ENCODE measurements at regions not wholly inside any gene's neighbourhood (a gene's known extent, or its start where the extent isn't known, plus 50 kb on each side); places are given as distances from the start of the nearest gene placed in this dataset.

GRCh38 chrX:16240968-16241367, 73.7 kb downstream of the MAGEB17 start:
- Histone ChIP-seq H3K27me3 (ENCODE audit: control insufficient read depth, insufficient read depth, low read length) (no peaks in the 10 kb centered on the region), H3K36me3 (ENCODE audit: control insufficient read depth, insufficient read depth, low read length) (no peaks in the 10 kb centered on the region), H3K4me1 (ENCODE audit: control insufficient read depth, insufficient read depth, low read length) (no peaks in the 10 kb centered on the region), H3K4me3 (ENCODE audit: low read length) (no peak overlapping the region), H3K9me3 (ENCODE audit: control insufficient read depth, insufficient read depth, low read length) (no peaks in the 10 kb centered on the region), H3K27ac (ENCODE audit: low read length) (no peak overlapping the region)
- H3K9me3 Mint-ChIP-seq, result no peaks in the 10 kb centered on the region
- DNase-seq (no peak), ATAC-seq (no peak)
- H3K4me3 Mint-ChIP-seq, result no peak overlapping the region
- no peaks in the 10 kb centered on the region for H3K36me3 Mint-ChIP-seq
- TF ChIP-seq CTCF (IDR thresholded peaks at IDR 0.05), result no peak
- H3K27ac Mint-ChIP-seq, result no peak overlapping the region
- peaks cover 0 to 14% of the 10 kb centered on the region in 2 donors for H3K27me3 Mint-ChIP-seq (ENCODE audit: low read depth in 2 of 2)
- no peaks in the 10 kb centered on the region for H3K4me1 Mint-ChIP-seq
- intact Hi-C loops (cut with micrococcal nuclease), result no loop called here

- no peaks in the 10 kb centered on the region for H3K4me1 ChIP-seq (ENCODE audit: control insufficient read depth, insufficient read depth, low read length)
- H3K9me3 ChIP-seq (ENCODE audit: control insufficient read depth, insufficient read depth, low read length), result no peaks in the 10 kb centered on the region
- DNase-seq (no peak), ATAC-seq (no peak)
- H3K27me3 ChIP-seq (ENCODE audit: control insufficient read depth, insufficient read depth, low read length), result no peaks in the 10 kb centered on the region
- H3K4me3 ChIP-seq (ENCODE audit: low read length), result no peak overlapping the region
- TF ChIP-seq CTCF (IDR thresholded peaks at IDR 0.05), result no peak
- H3K27ac Mint-ChIP-seq, result no peak overlapping the region
- intact Hi-C loops (cut with micrococcal nuclease), result no loop called here
- no peaks in the 10 kb centered on the region for H3K4me1 Mint-ChIP-seq
- no peaks in the 10 kb centered on the region for H3K27me3 Mint-ChIP-seq (ENCODE audit: low read depth in 2 of 2)
- H3K36me3 ChIP-seq (ENCODE audit: control insufficient read depth, insufficient read depth, low read length), result no peaks in the 10 kb centered on the region
- no peak overlapping the region for H3K4me3 Mint-ChIP-seq
- H3K9me3 Mint-ChIP-seq, result no peaks in the 10 kb centered on the region
- no peak overlapping the region for H3K27ac ChIP-seq (ENCODE audit: low read length)
- H3K36me3 Mint-ChIP-seq, result no peaks in the 10 kb centered on the region
- 44% methylated on average over 1 of the region's 1 CpG for WGBS (ENCODE audit: insufficient coverage)
These were observed 83.0 kb downstream of the MAGEB17 start for GRCh38 chrX:16250296-16250695.

- H3K4me3 Mint-ChIP-seq, result no peak overlapping the region
- H3K27me3 Mint-ChIP-seq (ENCODE audit: low read depth in 2 of 2), result no peaks in the 10 kb centered on the region
- Histone ChIP-seq H3K9me3 (ENCODE audit: control insufficient read depth, insufficient read depth, low read length) (no peaks in the 10 kb centered on the region), H3K36me3 (ENCODE audit: control insufficient read depth, insufficient read depth, low read length) (no peaks in the 10 kb centered on the region), H3K27ac (ENCODE audit: low read length) (no peak overlapping the region), H3K4me3 (ENCODE audit: low read length) (no peak overlapping the region), H3K4me1 (ENCODE audit: control insufficient read depth, insufficient read depth, low read length) (no peaks in the 10 kb centered on the region), H3K27me3 (ENCODE audit: control insufficient read depth, insufficient read depth, low read length) (no peaks in the 10 kb centered on the region)
- 82% methylated on average over 4 of the region's 4 CpGs for WGBS (ENCODE audit: insufficient coverage)
- ATAC-seq, result no peak
- no peaks in the 10 kb centered on the region for H3K36me3 Mint-ChIP-seq
- no peak overlapping the region for H3K27ac Mint-ChIP-seq
- no peak for DNase-seq
- no peaks in the 10 kb centered on the region for H3K4me1 Mint-ChIP-seq
- TF ChIP-seq CTCF (IDR thresholded peaks at IDR 0.05), result no peak
- no peaks in the 10 kb centered on the region for H3K9me3 Mint-ChIP-seq
- intact Hi-C loops (cut with micrococcal nuclease), result no loop called here
These were observed 84.5 kb downstream of the MAGEB17 start for GRCh38 chrX:16251782-16252181.

- Histone ChIP-seq H3K27me3 (ENCODE audit: control insufficient read depth, insufficient read depth, low read length) (no peaks in the 10 kb centered on the region), H3K4me1 (ENCODE audit: control insufficient read depth, insufficient read depth, low read length) (no peaks in the 10 kb centered on the region), H3K27ac (ENCODE audit: low read length) (no peak overlapping the region), H3K4me3 (ENCODE audit: low read length) (no peak overlapping the region), H3K36me3 (ENCODE audit: control insufficient read depth, insufficient read depth, low read length) (no peaks in the 10 kb centered on the region), H3K9me3 (ENCODE audit: control insufficient read depth, insufficient read depth, low read length) (no peaks in the 10 kb centered on the region)
- intact Hi-C loops (cut with micrococcal nuclease), result no loop called here
- TF ChIP-seq CTCF (IDR thresholded peaks at IDR 0.05), result no peak
- DNase-seq (no peak), ATAC-seq (no peak)
- H3K27me3 Mint-ChIP-seq (ENCODE audit: low read depth in 2 of 2), result peaks cover 2 to 11% of the 10 kb centered on the region in 2 donors
- H3K36me3 Mint-ChIP-seq, result no peaks in the 10 kb centered on the region
- H3K4me1 Mint-ChIP-seq, result no peaks in the 10 kb centered on the region
- no peak overlapping the region for H3K27ac Mint-ChIP-seq
- no peaks in the 10 kb centered on the region for H3K9me3 Mint-ChIP-seq
- 63% methylated on average over 3 of the region's 4 CpGs for WGBS (ENCODE audit: insufficient coverage)
- H3K4me3 Mint-ChIP-seq, result no peak overlapping the region
These were observed 91.6 kb downstream of the MAGEB17 start for GRCh38 chrX:16258882-16259281.
